ENCODE measurements at regions not wholly inside any gene's neighbourhood (a gene's known extent, or its start where the extent isn't known, plus 50 kb on each side); places are given as distances from the start of the nearest gene placed in this dataset.

DNA sequence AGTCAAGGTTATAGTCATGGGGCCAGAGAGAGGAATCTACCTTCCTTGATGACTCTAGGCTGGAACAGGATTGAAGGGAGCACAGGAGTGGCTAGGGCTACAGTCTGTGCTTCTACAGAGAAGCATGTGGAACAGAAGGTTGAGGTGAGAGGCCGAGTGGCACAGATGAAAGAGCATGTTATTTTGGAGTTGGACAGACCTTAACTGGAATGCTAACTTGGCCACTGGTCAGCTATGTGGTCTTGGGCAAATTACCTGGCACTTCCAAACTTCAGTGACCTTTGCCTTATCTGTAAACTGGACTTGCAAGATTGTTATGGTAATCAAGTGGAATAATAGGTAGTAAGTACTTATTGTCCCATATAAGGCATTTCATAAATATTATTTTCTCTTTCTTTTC lies 252.7 kb downstream of the KCNRG start:
- TF ChIP-seq ZFP30 (CRISPR knock-in tag; IDR thresholded peaks at IDR 0.05): no peak
- TF ChIP-seq, protein P1, sequence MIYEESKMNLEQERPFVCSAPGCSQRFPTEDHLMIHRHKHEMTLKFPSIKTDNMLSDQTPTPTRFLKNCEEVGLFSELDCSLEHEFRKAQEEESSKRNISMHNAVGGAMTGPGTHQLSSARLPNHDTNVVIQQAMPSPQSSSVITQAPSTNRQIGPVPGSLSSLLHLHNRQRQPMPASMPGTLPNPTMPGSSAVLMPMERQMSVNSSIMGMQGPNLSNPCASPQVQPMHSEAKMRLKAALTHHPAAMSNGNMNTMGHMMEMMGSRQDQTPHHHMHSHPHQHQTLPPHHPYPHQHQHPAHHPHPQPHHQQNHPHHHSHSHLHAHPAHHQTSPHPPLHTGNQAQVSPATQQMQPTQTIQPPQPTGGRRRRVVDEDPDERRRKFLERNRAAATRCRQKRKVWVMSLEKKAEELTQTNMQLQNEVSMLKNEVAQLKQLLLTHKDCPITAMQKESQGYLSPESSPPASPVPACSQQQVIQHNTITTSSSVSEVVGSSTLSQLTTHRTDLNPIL (CRISPR knock-in tag; IDR thresholded peaks at IDR 0.05; ENCODE audit: low read depth): no peak
- no peak for TF ChIP-seq ZC3H10 (CRISPR knock-in tag; IDR thresholded peaks at IDR 0.05)
- TF ChIP-seq ZNF8 (CRISPR knock-in tag; IDR thresholded peaks at IDR 0.05): no peak
- no peak for TF ChIP-seq BACH2 (CRISPR knock-in tag; IDR thresholded peaks at IDR 0.05; ENCODE audit: borderline replicate concordance)
- TF ChIP-seq ZNF565 (CRISPR knock-in tag; conservative IDR thresholded peaks at IDR 0.05; ENCODE audit: low read depth): no peak
- TF ChIP-seq, protein P2, sequence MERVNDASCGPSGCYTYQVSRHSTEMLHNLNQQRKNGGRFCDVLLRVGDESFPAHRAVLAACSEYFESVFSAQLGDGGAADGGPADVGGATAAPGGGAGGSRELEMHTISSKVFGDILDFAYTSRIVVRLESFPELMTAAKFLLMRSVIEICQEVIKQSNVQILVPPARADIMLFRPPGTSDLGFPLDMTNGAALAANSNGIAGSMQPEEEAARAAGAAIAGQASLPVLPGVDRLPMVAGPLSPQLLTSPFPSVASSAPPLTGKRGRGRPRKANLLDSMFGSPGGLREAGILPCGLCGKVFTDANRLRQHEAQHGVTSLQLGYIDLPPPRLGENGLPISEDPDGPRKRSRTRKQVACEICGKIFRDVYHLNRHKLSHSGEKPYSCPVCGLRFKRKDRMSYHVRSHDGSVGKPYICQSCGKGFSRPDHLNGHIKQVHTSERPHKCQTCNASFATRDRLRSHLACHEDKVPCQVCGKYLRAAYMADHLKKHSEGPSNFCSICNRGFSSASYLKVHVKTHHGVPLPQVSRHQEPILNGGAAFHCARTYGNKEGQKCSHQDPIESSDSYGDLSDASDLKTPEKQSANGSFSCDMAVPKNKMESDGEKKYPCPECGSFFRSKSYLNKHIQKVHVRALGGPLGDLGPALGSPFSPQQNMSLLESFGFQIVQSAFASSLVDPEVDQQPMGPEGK (CRISPR knock-in tag; IDR thresholded peaks at IDR 0.05; ENCODE audit: borderline replicate concordance): no peak
- no peak for TF ChIP-seq TCF4 (CRISPR knock-in tag; IDR thresholded peaks at IDR 0.05; ENCODE audit: borderline replicate concordance)
- TF ChIP-seq ZFP3 (CRISPR knock-in tag; IDR thresholded peaks at IDR 0.05): no peak
- TF ChIP-seq, protein P3, sequence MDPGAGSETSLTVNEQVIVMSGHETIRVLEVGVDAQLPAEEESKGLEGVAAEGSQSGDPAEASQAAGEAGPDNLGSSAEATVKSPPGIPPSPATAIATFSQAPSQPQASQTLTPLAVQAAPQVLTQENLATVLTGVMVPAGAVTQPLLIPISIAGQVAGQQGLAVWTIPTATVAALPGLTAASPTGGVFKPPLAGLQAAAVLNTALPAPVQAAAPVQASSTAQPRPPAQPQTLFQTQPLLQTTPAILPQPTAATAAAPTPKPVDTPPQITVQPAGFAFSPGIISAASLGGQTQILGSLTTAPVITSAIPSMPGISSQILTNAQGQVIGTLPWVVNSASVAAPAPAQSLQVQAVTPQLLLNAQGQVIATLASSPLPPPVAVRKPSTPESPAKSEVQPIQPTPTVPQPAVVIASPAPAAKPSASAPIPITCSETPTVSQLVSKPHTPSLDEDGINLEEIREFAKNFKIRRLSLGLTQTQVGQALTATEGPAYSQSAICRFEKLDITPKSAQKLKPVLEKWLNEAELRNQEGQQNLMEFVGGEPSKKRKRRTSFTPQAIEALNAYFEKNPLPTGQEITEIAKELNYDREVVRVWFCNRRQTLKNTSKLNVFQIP (CRISPR knock-in tag; IDR thresholded peaks at IDR 0.05; ENCODE audit: borderline replicate concordance, low read depth): no peak
- no peak for TF ChIP-seq OSR1 (CRISPR knock-in tag; IDR thresholded peaks at IDR 0.05)
- TF ChIP-seq, protein P4, sequence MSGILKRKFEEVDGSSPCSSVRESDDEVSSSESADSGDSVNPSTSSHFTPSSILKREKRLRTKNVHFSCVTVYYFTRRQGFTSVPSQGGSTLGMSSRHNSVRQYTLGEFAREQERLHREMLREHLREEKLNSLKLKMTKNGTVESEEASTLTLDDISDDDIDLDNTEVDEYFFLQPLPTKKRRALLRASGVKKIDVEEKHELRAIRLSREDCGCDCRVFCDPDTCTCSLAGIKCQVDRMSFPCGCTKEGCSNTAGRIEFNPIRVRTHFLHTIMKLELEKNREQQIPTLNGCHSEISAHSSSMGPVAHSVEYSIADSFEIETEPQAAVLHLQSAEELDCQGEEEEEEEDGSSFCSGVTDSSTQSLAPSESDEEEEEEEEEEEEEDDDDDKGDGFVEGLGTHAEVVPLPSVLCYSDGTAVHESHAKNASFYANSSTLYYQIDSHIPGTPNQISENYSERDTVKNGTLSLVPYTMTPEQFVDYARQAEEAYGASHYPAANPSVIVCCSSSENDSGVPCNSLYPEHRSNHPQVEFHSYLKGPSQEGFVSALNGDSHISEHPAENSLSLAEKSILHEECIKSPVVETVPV (CRISPR knock-in tag; IDR thresholded peaks at IDR 0.05): no peak
- TF ChIP-seq ESRRG (CRISPR knock-in tag; IDR thresholded peaks at IDR 0.05): no peak
- no peak for TF ChIP-seq ISL1 (CRISPR knock-in tag; IDR thresholded peaks at IDR 0.05)

All from SK-N-SH treated with all-trans-retinoic acid at 6 μM for 48 hours (cell line).